ENCODE measurements at regions not wholly inside any gene's neighbourhood (a gene's known extent, or its start where the extent isn't known, plus 50 kb on each side); places are given as distances from the start of the nearest gene placed in this dataset.

GRCh38 chr2:19496646-19497045 is 138.2 kb upstream of the OSR1 start:
- TF ChIP-seq CTCF (IDR thresholded peaks at IDR 0.05; ENCODE audit: low read depth, low read length): no peak
- H3K4me3 ChIP-seq (ENCODE audit: low read depth, low read length): no peak overlapping the region

GRCh38 chr2:19494241-19494640 is 135.8 kb upstream of the OSR1 start:
- no peak for TF ChIP-seq CTCF (IDR thresholded peaks at IDR 0.05; ENCODE audit: low read depth, low read length)
- no peak overlapping the region for H3K4me3 ChIP-seq (ENCODE audit: low read depth, low read length)

- no peak for TF ChIP-seq CTCF (IDR thresholded peaks at IDR 0.05; ENCODE audit: low read depth, low read length)
- no peak overlapping the region for H3K4me3 ChIP-seq (ENCODE audit: low read depth, low read length)
These were observed 133.4 kb upstream of the OSR1 start for GRCh38 chr2:19491796-19492195.

- TF ChIP-seq CTCF (IDR thresholded peaks at IDR 0.05; ENCODE audit: low read depth, low read length): no peak
- no peak overlapping the region for H3K4me3 ChIP-seq (ENCODE audit: low read depth, low read length)
These were observed 132.5 kb upstream of the OSR1 start for GRCh38 chr2:19490846-19491435.

- no peak for TF ChIP-seq CTCF (IDR thresholded peaks at IDR 0.05; ENCODE audit: low read depth, low read length)
- no peak overlapping the region for H3K4me3 ChIP-seq (ENCODE audit: low read depth, low read length)
These were observed 129.7 kb upstream of the OSR1 start for GRCh38 chr2:19488009-19488691.

GRCh38 chr2:19484736-19485135 is 126.3 kb upstream of the OSR1 start:
- no peak overlapping the region for H3K4me3 ChIP-seq (ENCODE audit: low read depth, low read length)
- no peak for TF ChIP-seq CTCF (IDR thresholded peaks at IDR 0.05; ENCODE audit: low read depth, low read length)

GRCh38 chr2:19480673-19481072 is 122.2 kb upstream of the OSR1 start:
- TF ChIP-seq CTCF (IDR thresholded peaks at IDR 0.05; ENCODE audit: low read depth, low read length): no peak
- no peak overlapping the region for H3K4me3 ChIP-seq (ENCODE audit: low read depth, low read length)

Measured in WI38 (cell line).